ENCODE measurements at regions not wholly inside any gene's neighbourhood (a gene's known extent, or its start where the extent isn't known, plus 50 kb on each side); places are given as distances from the start of the nearest gene placed in this dataset.

DNA sequence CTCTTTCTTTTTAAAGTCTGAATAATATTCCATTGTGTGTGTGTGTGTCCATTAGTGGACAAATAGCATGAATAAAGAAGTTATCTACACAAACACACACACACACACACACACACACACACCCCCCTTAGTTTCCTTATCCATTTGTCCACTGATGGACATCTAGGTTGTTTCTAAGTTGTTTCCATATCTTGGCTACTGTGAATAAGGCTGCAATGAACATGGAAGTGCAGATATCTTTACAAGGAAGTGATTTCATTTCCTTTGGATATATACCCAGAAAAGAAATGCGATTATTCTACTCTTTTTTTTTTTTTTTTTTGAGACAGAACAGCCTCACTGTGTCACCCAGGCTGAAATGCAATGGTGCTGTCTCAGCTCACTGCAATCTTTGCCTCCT is 113.5 kb downstream of the MBL2 start:
- no peak for TF ChIP-seq JUND (IDR thresholded peaks at IDR 0.05)
- no peak for TF ChIP-seq ZFX (IDR thresholded peaks at IDR 0.05)
- no peak for TF ChIP-seq POLR2A (IDR thresholded peaks at IDR 0.05; ENCODE audit: borderline replicate concordance, extremely low read depth, insufficient read depth, insufficient read length)
- TF ChIP-seq, protein P1, sequence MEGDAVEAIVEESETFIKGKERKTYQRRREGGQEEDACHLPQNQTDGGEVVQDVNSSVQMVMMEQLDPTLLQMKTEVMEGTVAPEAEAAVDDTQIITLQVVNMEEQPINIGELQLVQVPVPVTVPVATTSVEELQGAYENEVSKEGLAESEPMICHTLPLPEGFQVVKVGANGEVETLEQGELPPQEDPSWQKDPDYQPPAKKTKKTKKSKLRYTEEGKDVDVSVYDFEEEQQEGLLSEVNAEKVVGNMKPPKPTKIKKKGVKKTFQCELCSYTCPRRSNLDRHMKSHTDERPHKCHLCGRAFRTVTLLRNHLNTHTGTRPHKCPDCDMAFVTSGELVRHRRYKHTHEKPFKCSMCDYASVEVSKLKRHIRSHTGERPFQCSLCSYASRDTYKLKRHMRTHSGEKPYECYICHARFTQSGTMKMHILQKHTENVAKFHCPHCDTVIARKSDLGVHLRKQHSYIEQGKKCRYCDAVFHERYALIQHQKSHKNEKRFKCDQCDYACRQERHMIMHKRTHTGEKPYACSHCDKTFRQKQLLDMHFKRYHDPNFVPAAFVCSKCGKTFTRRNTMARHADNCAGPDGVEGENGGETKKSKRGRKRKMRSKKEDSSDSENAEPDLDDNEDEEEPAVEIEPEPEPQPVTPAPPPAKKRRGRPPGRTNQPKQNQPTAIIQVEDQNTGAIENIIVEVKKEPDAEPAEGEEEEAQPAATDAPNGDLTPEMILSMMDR (IDR thresholded peaks at IDR 0.05 in 2 of 3, conservative IDR thresholded peaks at IDR 0.05 in 1 of 3; ENCODE audit: borderline replicate concordance in 1 of 3, insufficient read depth in 1 of 3, low read depth in 2 of 3, low read length in 2 of 3): no peak
- TF ChIP-seq TCF7L2 (IDR thresholded peaks at IDR 0.05; ENCODE audit: borderline replicate concordance, extremely low read depth, insufficient read depth, insufficient read length): no peak
- TF ChIP-seq MAX (IDR thresholded peaks at IDR 0.05): no peak

Measured in HCT116 (cell line).